D341Med (cell line): ENCODE measurements at regions not wholly inside any gene's neighbourhood (a gene's known extent, or its start where the extent isn't known, plus 50 kb on each side); places are given as distances from the start of the nearest gene placed in this dataset.
"Not testable (repeated sequence)": the region's sequence is repeated elsewhere in the genome, so short reads cannot be mapped to it uniquely, and the experiment has no call there.

Experiments
- DNase-seq: peaks from one replicate; pipeline ENCODE4 v3.0.0; 2012; ENCODE audit warnings: low spot score

DNA sequence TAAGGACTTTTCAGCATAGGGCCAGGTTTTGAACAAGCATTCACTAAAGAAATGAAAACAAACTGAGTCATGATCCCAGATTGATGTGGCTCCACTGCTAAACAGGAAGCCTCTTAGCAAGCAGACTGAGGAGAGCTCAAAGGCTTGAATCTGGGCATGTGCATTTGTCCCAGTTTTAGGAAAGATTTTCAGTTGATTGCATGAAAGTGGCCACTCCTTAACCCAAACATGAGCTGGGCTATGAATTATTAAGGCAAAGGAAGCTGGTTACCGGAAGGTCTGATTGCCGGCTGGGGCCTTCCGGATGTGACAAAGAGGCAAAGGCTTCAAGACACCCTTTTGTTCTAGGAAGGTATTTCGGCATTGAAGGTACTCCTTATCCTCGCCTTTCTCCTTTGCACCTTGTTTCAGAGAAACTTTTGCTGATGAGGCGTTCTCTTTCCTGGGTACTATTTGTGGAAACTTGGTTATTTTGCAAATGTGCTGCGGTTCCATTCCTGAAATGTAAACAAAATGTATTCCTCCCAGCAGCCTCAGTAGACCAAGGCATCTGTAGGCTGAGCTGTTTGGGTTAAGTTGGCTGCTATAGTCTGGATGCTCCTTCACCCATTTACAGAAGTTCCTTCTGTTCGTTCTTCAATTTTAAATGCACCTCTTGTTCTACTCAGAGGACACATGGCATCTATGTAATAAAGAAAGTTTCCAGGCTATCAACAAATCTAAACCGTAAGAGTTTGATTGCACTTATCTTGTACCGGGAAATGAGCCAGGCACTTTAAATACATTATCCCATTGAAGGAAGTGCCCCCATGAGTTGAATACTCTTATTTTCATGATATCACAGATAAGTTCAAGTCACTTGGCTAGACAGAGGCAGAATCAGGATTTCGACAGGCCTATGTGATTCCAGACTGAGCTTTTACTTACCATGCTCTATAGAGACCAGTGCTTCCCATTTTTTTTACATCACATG lies 115.6 kb upstream of the METAP2 start:
- DNase-seq = no peak

GRCh38 chr12:95365912-95366311 lies 108.0 kb upstream of the METAP2 start:
- no peak for DNase-seq

DNA sequence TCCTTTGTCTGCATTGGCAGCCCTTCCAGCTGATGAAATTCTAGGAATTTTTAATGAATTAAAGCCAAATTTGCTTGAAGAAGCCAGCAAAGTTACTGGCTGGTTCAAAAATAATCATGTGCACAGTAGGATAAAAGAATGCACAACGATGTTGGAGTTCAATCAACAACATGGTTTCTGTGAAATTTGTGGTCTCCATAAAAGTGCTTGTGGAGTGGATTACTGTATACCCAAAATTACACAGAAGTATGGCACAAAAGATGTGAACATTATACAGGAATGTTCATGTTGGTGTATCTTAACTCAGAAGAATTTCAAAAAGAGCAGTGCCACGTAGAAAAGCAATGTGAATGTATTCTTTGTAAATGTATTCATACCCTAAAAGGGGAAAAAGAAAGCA lies 105.0 kb upstream of the METAP2 start:
- no peak for DNase-seq

- no peak for DNase-seq
These were observed 102.4 kb upstream of the METAP2 start for GRCh38 chr12:95371571-95371970.

- not testable (repeated sequence) for DNase-seq
These were observed 94.5 kb upstream of the METAP2 start for GRCh38 chr12:95379481-95379880.

GRCh38 chr12:95380334-95380733 lies 93.6 kb upstream of the METAP2 start:
- not testable (repeated sequence) for DNase-seq

GRCh38 chr12:95380997-95381786 lies 92.8 kb upstream of the METAP2 start:
- DNase-seq = no peak

DNA sequence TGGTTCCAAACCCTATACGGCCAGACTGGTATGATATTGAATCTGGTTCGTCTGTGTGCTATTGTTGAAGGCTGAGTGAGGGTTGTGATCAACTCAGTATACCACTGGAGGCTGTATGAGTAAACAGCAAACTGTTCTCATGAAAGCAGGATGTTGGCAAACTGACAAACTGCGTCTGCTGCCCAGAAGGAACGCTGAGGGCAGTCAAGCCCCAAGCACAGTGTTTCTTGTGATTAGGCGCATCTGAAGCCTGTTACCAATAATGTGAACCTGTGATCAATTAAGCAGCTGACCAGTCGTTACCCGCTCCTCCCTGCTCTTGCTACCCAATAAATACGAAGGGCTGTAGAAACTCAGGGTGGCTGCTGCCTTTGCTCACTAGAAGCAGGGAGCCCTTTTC lies 90.0 kb upstream of the METAP2 start:
- not testable (repeated sequence) for DNase-seq

GRCh38 chr12:95384785-95385184 lies 89.2 kb upstream of the METAP2 start:
- DNase-seq = no peak

- DNase-seq = peak; percentile 59
These were observed 88.5 kb upstream of the METAP2 start for GRCh38 chr12:95385246-95386035.

DNA sequence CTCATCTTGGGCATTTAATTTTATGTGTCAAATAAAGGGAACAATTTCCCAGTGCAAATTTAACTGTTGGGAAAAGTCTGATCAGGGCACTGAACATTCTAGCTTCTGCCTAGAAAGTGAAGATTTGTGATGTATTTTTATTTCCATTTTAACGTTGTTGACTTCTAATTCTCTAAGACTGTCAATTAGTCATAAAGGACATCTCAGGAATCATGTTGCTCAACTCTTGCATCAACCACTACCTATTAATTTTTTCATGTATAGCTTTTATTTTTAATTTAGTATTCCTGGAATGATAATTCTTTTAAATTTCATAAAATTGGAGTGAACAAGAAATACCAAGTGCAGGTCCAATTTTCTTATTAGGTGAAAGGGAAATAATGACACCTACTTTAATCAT lies 87.9 kb upstream of the METAP2 start:
- no peak for DNase-seq

GRCh38 chr12:95388260-95388659 lies 85.7 kb upstream of the METAP2 start:
- DNase-seq = not testable (repeated sequence)

DNA sequence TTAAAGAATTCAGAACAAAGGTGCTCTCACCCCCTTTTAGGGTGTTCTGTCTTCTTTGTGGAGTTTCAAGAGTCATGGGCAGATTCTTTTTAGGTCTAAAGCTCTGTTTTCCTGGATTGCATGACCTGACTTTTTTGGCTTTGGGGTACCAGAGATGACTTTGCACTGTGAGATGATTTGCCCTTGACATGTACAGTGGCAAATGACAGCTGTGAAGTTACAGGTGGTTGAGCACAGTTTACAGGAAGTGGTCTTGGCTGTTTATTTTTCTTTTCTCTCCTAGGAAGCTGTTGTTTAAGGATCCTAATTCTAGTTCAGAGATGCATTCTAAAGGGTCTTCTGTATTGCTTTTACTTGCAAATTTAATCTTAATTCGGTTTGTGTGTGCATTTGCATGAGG lies 83.8 kb upstream of the METAP2 start:
- DNase-seq = no peak

DNA sequence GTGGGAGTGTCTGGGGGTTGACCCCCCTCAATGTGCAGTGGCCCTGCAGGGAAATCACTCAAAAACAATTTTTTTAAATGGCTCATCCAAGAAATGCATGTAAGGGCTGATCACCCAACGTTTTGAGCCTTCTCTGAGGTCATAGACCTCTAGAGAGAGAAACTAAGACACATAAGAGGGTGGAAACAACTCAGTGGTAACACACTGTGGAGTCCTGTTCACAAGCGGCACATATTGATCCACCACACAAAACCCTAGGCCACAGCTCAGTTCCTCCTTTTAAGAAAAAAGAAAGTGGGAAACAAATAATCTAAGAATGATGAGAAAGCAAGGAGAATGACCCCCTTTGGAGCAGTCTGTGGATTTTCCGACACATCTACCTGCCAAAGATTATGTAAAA lies 83.0 kb upstream of the METAP2 start:
- no peak for DNase-seq

DNA sequence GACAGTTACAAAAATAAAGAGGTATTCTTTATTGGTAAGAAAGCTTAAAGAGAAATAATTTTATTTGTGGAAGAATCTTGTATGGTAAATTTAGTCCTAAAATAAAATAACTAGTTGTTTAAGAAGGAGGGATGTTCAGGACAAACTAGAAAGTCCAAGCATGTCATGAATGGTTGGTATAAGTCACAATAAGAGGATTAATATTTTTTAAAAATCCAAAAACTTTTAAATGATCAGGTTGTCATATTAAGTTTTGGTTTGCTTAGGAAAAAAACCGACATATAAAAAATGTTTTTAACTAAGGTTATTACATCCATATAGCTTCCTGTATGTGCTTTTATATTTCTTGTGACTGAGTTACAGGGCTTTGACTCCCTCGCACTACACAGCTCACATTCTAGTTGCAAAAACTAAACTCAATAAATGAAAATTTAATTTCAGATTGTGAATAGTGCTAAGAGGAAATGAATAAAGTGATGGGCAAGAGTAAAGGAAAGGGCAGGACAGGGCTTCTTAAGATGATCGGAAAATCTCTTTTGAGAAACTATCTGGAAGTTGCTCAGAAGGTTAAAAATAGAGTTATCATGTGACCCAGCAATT lies 80.7 kb upstream of the METAP2 start:
- DNase-seq = no peak

DNA sequence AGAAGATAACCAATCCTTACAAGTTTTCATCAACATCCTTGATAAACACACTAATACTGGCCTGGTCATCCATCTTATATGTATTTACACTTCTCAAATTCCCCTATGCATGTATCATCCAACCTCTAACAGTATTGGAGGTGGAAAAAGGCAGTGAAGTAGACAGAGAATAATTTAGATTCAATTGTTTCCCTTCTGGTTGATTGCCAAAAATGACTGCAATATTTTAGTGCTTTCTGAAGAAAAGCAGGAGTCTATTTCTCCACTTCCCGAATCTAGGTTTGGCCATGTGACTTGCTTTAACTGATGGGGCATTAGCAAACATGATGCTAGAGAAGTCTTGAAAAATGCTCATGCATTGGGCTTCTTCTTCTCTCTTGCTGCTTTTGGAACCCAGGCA lies 78.3 kb upstream of the METAP2 start:
- DNase-seq = no peak

DNA sequence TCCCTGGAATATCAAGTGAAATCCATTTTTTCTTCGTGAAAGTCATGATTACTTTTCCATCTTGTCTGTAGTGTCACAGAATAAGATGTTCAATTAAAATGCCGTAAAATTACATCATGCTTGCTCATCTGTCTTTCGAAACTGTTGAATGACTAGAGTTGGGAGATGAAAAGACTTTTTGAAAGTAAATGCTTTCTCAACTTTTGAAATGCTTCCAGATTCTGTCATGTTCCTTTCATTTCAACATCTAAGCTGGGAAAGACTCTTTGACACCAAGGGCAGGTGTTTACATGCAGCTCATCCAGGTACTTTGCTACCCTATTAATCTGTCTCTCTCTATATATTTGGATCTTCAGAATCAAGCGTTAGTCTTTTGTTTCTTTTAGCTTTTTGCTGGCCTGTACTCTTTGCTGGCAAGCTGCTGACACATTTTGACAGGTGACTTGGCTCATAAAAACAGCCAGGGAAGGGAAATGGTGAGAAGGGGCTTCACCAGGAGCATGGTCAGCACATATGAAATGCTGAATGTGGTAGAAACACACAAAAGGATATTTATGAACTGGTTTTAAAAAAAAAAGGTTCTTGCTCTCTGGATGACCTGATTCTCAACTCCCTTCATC lies 77.0 kb upstream of the METAP2 start:
- no peak for DNase-seq

GRCh38 chr12:95397571-95397970 lies 76.4 kb upstream of the METAP2 start:
- no peak for DNase-seq

- DNase-seq = no peak
These were observed 71.9 kb upstream of the METAP2 start for GRCh38 chr12:95402096-95402495.

GRCh38 chr12:95408201-95408600 lies 65.8 kb upstream of the METAP2 start:
- no peak for DNase-seq

GRCh38 chr12:95411057-95411456 lies 62.9 kb upstream of the METAP2 start:
- DNase-seq = no peak
